HCT116 (cell line): ENCODE measurements at regions not wholly inside any gene's neighbourhood (a gene's known extent, or its start where the extent isn't known, plus 50 kb on each side); places are given as distances from the start of the nearest gene placed in this dataset.

Experiments used
- ATAC-seq: fragments of 200-7000 bp; cut with Tn5 transposase; 2 replicates; pipeline ENCODE4 v1.9.1; 2020; ENCODE audit warnings: mild to moderate bottlenecking, moderate library complexity
- BruUV-seq: library from RNA; stranded (reverse); fragments of 400-500 nt; replicated peaks from 2 replicates; lab custom pipeline; 2021; lab: Mats Ljungman, UMichigan
- CTCF ChIA-PET: fragments of 300-600 bp; sonication (Branson Sonifier 250); formaldehyde crosslinking; loops from one replicate; lab custom pipeline; 2021; ENCODE audit warnings: antibody characterized with exemption; lab: Charles Lee
- POLR2A ChIA-PET: fragments of 300-600, 350-600 bp; sonication (Branson Sonifier 250); formaldehyde crosslinking; loops from one replicate; lab custom pipeline; 2021; ENCODE audit warnings: antibody characterized with exemption; lab: Charles Lee
- RAD21 ChIA-PET, 2 experiments: fragments of 300-600 bp; sonication (Branson Sonifier 250); formaldehyde crosslinking; loops; one replicate each; lab custom pipeline; 2023; ENCODE audit warnings: low total read pairs in 2 of 2; ENCODE audit not compliant: uncharacterized antibody in 2 of 2, unreplicated experiment in 2 of 2, low non-redundant PET in 1 of 2; lab: Charles Lee
- DNase-seq: peaks from one replicate; pipeline ENCODE4 v3.0.0-alpha.2; 2010; ENCODE audit warnings: low read depth, low spot score
- H2AFZ ChIP-seq: fragments of 200-600 bp; shearing (Covaris generic), sonication (generic); 2 replicates; pipeline ENCODE4 v1.6.1; 2017; ENCODE audit warnings: low read depth, mixed run types, mixed read lengths, antibody characterized with exemption, low read length; ENCODE audit not compliant: poor library complexity, severe bottlenecking
- H3K27ac ChIP-seq: 2 replicates; pipeline ENCODE4 v1.5.1; 2012; ENCODE audit warnings: low read depth, low read length
- H3K27me3 ChIP-seq: fragments of 200-600 bp; sonication (generic); 2 replicates; pipeline ENCODE4 v1.6.1; 2016; ENCODE audit warnings: mixed run types, low read length, mixed read lengths; ENCODE audit not compliant: insufficient read depth
- H3K36me3 ChIP-seq, 2 experiments: fragments of 200-500 bp in 1 of 2; fragments of 200-600 bp in 1 of 2; sonication (Bioruptor generic) in 1 of 2; sonication (generic) in 1 of 2; 2 replicates each; pipeline versions ENCODE4 v1.5.1 to v1.6.1; 2014 to 2016; ENCODE audit warnings: low read length in 2 of 2, inconsistent platforms in 1 of 2, mixed read lengths in 1 of 2, mixed run types in 1 of 2; ENCODE audit not compliant: insufficient read depth in 2 of 2, control insufficient read depth in 1 of 2
- H3K4me1 ChIP-seq, 2 experiments: fragments of 200-600 bp in 1 of 2; sonication (generic) in 1 of 2; 2 replicates each; pipeline versions ENCODE4 v1.5.1 to v1.6.1; 2012 to 2017; ENCODE audit warnings: low read length in 2 of 2, inconsistent platforms in 1 of 2, mild to moderate bottlenecking in 1 of 2, mixed read lengths in 1 of 2, mixed run types in 1 of 2, moderate library complexity in 1 of 2; ENCODE audit not compliant: insufficient read depth in 2 of 2, control insufficient read depth in 1 of 2
- H3K4me2 ChIP-seq: fragments of 200-600 bp; sonication (generic); 2 replicates; pipeline ENCODE4 v1.6.1; 2017; ENCODE audit warnings: mixed run types, low read length, mixed read lengths
- H3K4me3 ChIP-seq, 2 experiments: fragments of 200-600 bp in 1 of 2; sonication (generic) in 1 of 2; replicated peaks in 1 of 2; 2 replicates each; pipeline ENCODE4 v1.5.1; 2011 to 2016; ENCODE audit warnings: low read length in 2 of 2, control low read depth in 1 of 2, low read depth in 1 of 2, mild to moderate bottlenecking in 1 of 2, mixed read lengths in 1 of 2, mixed run types in 1 of 2
- H3K79me2 ChIP-seq: fragments of 200-600 bp; sonication (generic); 2 replicates; pipeline ENCODE4 v1.6.1; 2017; ENCODE audit warnings: mild to moderate bottlenecking, mixed run types, low read length, moderate library complexity, mixed read lengths; ENCODE audit not compliant: insufficient read depth
- H3K9ac ChIP-seq: fragments of 200-600 bp; sonication (generic); 2 replicates; pipeline ENCODE4 v1.6.1; 2016; ENCODE audit warnings: low read length, mixed read lengths
- H3K9me2 ChIP-seq: fragments of 200-600 bp; sonication (generic), shearing (Covaris generic); 2 replicates; pipeline ENCODE4 v1.6.1; 2017; ENCODE audit warnings: mixed run types, mild to moderate bottlenecking, moderate library complexity; ENCODE audit not compliant: insufficient read depth
- H3K9me3 ChIP-seq, 2 experiments: fragments of 200-500 bp in 1 of 2; fragments of 200-600 bp in 1 of 2; sonication (Bioruptor generic) in 1 of 2; sonication (generic) in 1 of 2; 2 replicates each; pipeline ENCODE4 v1.6.1; 2014 to 2017; ENCODE audit warnings: low read length in 2 of 2, mixed read lengths in 2 of 2, inconsistent platforms in 1 of 2, low read depth in 1 of 2, mild to moderate bottlenecking in 1 of 2, mixed run types in 1 of 2, moderate library complexity in 1 of 2; ENCODE audit not compliant: control insufficient read depth in 1 of 2, insufficient read depth in 1 of 2
- H4K20me1 ChIP-seq: fragments of 200-600 bp; sonication (generic), shearing (Covaris generic); 2 replicates; pipeline ENCODE4 v1.6.1; 2017; ENCODE audit warnings: mixed run types, mild to moderate bottlenecking, moderate library complexity; ENCODE audit not compliant: insufficient read depth
- CEBPB ChIP-seq: IDR thresholded peaks from 2 replicates; pipeline ENCODE4 v1.6.1; 2012; ENCODE audit warnings: low read depth
- EZH2 ChIP-seq: fragments of 200-600 bp; sonication (generic); IDR thresholded peaks from 2 replicates; pipeline ENCODE4 v1.6.1; 2017; ENCODE audit warnings: antibody characterized with exemption, mixed run types
- POLR2A ChIP-seq: IDR thresholded peaks from 2 replicates; pipeline ENCODE4 v1.7.0; 2011; ENCODE audit warnings: borderline replicate concordance; ENCODE audit not compliant: insufficient read depth, insufficient read length; ENCODE audit errors: extremely low read depth
- SIN3A ChIP-seq: IDR thresholded peaks from 2 replicates; pipeline ENCODE4 v1.6.1; 2012; ENCODE audit warnings: low read depth
- SP1 ChIP-seq: IDR thresholded peaks from 2 replicates; pipeline ENCODE4 v1.6.1; 2012; ENCODE audit warnings: low read depth
- TCF7L2 ChIP-seq: IDR thresholded peaks from 2 replicates; pipeline ENCODE4 v1.7.0; 2011; ENCODE audit warnings: borderline replicate concordance, inconsistent platforms; ENCODE audit not compliant: insufficient read depth, insufficient read length; ENCODE audit errors: extremely low read depth
- ZFX ChIP-seq: fragments of 450-650 bp; IDR thresholded peaks from 2 replicates; pipeline ENCODE4 v1.6.1; 2017
- intact Hi-C: fragments of 100-400 bp; cut with micrococcal nuclease; formaldehyde crosslinking; loops from 2 replicates; pipeline ENCODE4 v1.10.0; 2022
- TF ChIP-seq, protein P1 (sequence below): IDR thresholded peaks from 2 replicates; pipeline ENCODE4 v1.6.1; 2012
- TF ChIP-seq, protein P2 (sequence below): IDR thresholded peaks from 2 replicates; pipeline ENCODE4 v1.6.1; 2012
- TF ChIP-seq, protein P3 (sequence below): IDR thresholded peaks from 2 replicates; pipeline ENCODE4 v1.6.1; 2012; ENCODE audit warnings: low read depth

DNA sequence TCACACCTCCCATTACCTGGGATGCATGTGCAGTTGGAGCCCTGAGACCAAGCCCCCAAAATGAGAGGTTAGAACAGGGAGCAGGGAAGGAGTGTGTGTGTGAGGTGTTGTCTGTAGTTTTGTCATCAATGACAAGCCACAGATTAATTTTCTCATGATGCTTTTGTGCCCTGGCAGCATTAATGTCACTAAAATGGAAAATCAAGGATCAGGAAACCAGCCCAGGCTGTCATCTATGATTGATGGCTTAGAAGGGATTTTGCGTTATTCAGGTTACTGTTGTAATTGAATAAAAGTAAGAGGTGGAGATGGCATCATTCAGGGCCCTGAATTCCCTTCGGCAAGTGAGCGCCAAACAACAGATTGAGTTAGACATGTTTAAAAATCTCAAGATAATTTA is 130.5 kb upstream of the C1QTNF7 start:
- no peak for ATAC-seq
- Histone ChIP-seq H4K20me1 (no peaks in the 10 kb centered on the region), H3K9me3 (no peaks in the 10 kb centered on the region), H3K36me3 (no peaks in the 10 kb centered on the region), H3K9me2 (no peaks in the 10 kb centered on the region), H3K27ac (no peak overlapping the region), H2AFZ (no peak overlapping the region), H3K79me2 (no peaks in the 10 kb centered on the region), H3K27me3 (peaks cover 29% of the 10 kb centered on the region), H3K4me1 (no peaks in the 10 kb centered on the region), H3K4me3 (no peak overlapping the region), H3K9ac (no peak overlapping the region), H3K4me2 (no peak overlapping the region)
- intact Hi-C loops: no loop called here
- ChIA-PET POLR2A (no interaction called here), CTCF (no interaction called here), RAD21 (no interaction called here)
- no TSS peak for BruUV-seq
- TF ChIP-seq CEBPB (no peak), EZH2 (no peak), TCF7L2 (no peak), SIN3A (no peak), ZFX (no peak), POLR2A (no peak), SP1 (no peak)
- TF ChIP-seq, protein P1, sequence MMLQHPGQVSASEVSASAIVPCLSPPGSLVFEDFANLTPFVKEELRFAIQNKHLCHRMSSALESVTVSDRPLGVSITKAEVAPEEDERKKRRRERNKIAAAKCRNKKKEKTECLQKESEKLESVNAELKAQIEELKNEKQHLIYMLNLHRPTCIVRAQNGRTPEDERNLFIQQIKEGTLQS: no peak
- TF ChIP-seq, protein P2, sequence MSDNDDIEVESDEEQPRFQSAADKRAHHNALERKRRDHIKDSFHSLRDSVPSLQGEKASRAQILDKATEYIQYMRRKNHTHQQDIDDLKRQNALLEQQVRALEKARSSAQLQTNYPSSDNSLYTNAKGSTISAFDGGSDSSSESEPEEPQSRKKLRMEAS: no peak
- TF ChIP-seq, protein P3, sequence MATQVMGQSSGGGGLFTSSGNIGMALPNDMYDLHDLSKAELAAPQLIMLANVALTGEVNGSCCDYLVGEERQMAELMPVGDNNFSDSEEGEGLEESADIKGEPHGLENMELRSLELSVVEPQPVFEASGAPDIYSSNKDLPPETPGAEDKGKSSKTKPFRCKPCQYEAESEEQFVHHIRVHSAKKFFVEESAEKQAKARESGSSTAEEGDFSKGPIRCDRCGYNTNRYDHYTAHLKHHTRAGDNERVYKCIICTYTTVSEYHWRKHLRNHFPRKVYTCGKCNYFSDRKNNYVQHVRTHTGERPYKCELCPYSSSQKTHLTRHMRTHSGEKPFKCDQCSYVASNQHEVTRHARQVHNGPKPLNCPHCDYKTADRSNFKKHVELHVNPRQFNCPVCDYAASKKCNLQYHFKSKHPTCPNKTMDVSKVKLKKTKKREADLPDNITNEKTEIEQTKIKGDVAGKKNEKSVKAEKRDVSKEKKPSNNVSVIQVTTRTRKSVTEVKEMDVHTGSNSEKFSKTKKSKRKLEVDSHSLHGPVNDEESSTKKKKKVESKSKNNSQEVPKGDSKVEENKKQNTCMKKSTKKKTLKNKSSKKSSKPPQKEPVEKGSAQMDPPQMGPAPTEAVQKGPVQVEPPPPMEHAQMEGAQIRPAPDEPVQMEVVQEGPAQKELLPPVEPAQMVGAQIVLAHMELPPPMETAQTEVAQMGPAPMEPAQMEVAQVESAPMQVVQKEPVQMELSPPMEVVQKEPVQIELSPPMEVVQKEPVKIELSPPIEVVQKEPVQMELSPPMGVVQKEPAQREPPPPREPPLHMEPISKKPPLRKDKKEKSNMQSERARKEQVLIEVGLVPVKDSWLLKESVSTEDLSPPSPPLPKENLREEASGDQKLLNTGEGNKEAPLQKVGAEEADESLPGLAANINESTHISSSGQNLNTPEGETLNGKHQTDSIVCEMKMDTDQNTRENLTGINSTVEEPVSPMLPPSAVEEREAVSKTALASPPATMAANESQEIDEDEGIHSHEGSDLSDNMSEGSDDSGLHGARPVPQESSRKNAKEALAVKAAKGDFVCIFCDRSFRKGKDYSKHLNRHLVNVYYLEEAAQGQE: no peak
- no peak for DNase-seq
